AG04450 (cell line): ENCODE measurements at regions not wholly inside any gene's neighbourhood (a gene's known extent, or its start where the extent isn't known, plus 50 kb on each side); places are given as distances from the start of the nearest gene placed in this dataset.

Source experiments
- CTCF ChIA-PET: fragments of 300-600, 350-600 bp; formaldehyde crosslinking; extraction: SDS; loops from one replicate; lab custom pipeline; 2022; ENCODE audit warnings: antibody characterized with exemption, inconsistent platforms; lab: Charles Lee
- POLR2A ChIA-PET: fragments of 350-600 bp; formaldehyde crosslinking; extraction: SDS; loops from one replicate; lab custom pipeline; 2021; ENCODE audit warnings: antibody characterized with exemption, inconsistent platforms; lab: Yijun Ruan, JAX
- DNase-seq: peaks from one replicate; pipeline ENCODE4 v3.0.0-alpha.2; 2011; ENCODE audit warnings: low read depth, low spot score
- H3K27ac ChIP-seq: one replicate; pipeline ENCODE4 v1.5.1; 2012; ENCODE audit warnings: low read depth, low read length, control low read depth
- H3K27me3 ChIP-seq: one replicate; pipeline ENCODE4 v1.6.0; 2012; ENCODE audit warnings: low read length; ENCODE audit not compliant: control insufficient read depth, insufficient read depth
- H3K4me3 ChIP-seq: 2 replicates; pipeline ENCODE4 v1.5.1; 2011; ENCODE audit warnings: mild to moderate bottlenecking, low read depth, low read length, control low read depth
- H3K9me3 ChIP-seq: 2 replicates; pipeline ENCODE4 v1.5.1; 2012; ENCODE audit warnings: low read length; ENCODE audit not compliant: control insufficient read depth, insufficient read depth
- CTCF ChIP-seq: IDR thresholded peaks from 2 replicates; pipeline ENCODE4 v1.5.1; 2011; ENCODE audit warnings: low read depth, low read length, control low read depth, inconsistent platforms

GRCh38 chr2:18432999-18433398, 127.5 kb downstream of the RDH14 start:
- Histone ChIP-seq H3K27ac (no peak overlapping the region), H3K9me3 (no peaks in the 10 kb centered on the region), H3K4me3 (no peak overlapping the region), H3K27me3 (no peaks in the 10 kb centered on the region)
- POLR2A ChIA-PET: no interaction called here
- DNase-seq: no peak
- CTCF ChIA-PET: no interaction called here
- TF ChIP-seq CTCF: no peak

GRCh38 chr2:18430996-18431748, 129.3 kb downstream of the RDH14 start:
- ChIA-PET CTCF (interaction anchor here (0.6 to 0.9 kb wide), 2 partner anchors 23 to 87 kb away, joined by 3 to 4 read pairs; no protein-coding TSS in a partner anchor), POLR2A (no interaction called here)
- no peak overlapping the region for H3K27ac ChIP-seq
- no peaks in the 10 kb centered on the region for H3K9me3 ChIP-seq
- no peak for TF ChIP-seq CTCF
- H3K4me3 ChIP-seq: no peak overlapping the region
- no peaks in the 10 kb centered on the region for H3K27me3 ChIP-seq
- no peak for DNase-seq

- H3K9me3 ChIP-seq: no peaks in the 10 kb centered on the region
- no peak overlapping the region for H3K4me3 ChIP-seq
- H3K27ac ChIP-seq: no peak overlapping the region
- no peak for TF ChIP-seq CTCF
- no peak for DNase-seq
- POLR2A ChIA-PET: no interaction called here
- no peaks in the 10 kb centered on the region for H3K27me3 ChIP-seq
- CTCF ChIA-PET: no interaction called here
These were observed 131.9 kb downstream of the RDH14 start for GRCh38 chr2:18428516-18428915.

- CTCF ChIA-PET: interaction anchor here (1.0 kb wide), 1 partner anchor 92 kb away, joined by 3 read pairs; no protein-coding TSS in a partner anchor
- Histone ChIP-seq H3K27me3 (no peaks in the 10 kb centered on the region), H3K4me3 (no peak overlapping the region), H3K27ac (no peak overlapping the region), H3K9me3 (no peaks in the 10 kb centered on the region)
- POLR2A ChIA-PET: no interaction called here
- TF ChIP-seq CTCF: no peak
- no peak for DNase-seq
These were observed 132.7 kb downstream of the RDH14 start for GRCh38 chr2:18427762-18428161.

- no peak for TF ChIP-seq CTCF
- DNase-seq: no peak
- CTCF ChIA-PET: interaction anchor here (0.5 to 2.0 kb wide), 4 partner anchors 8 to 754 kb away, joined by 3 to 8 read pairs (median 3); no protein-coding TSS in a partner anchor
These were observed 134.3 kb downstream of the RDH14 start for GRCh38 chr2:18426174-18426573.

More at GRCh38 chr2:18426174-18426573, 134.3 kb downstream of the RDH14 start:
- Histone ChIP-seq H3K4me3 (no peak overlapping the region), H3K27ac (no peak overlapping the region), H3K27me3 (no peaks in the 10 kb centered on the region), H3K9me3 (no peaks in the 10 kb centered on the region)
- POLR2A ChIA-PET: no interaction called here
